IPS DF 19.7 (cell line): ENCODE measurements at regions not wholly inside any gene's neighbourhood (a gene's known extent, or its start where the extent isn't known, plus 50 kb on each side); places are given as distances from the start of the nearest gene placed in this dataset.

Experiments used
- DNase-seq: peaks from one replicate; pipeline ENCODE4 v3.0.0-alpha.2; 2013; ENCODE audit warnings: low read depth, low spot score

- DNase-seq = no peak
Measured at GRCh38 chr16:17861981-17862479, 391.3 kb upstream of the XYLT1 start.

GRCh38 chr16:17858061-17858460 is 387.3 kb upstream of the XYLT1 start:
- DNase-seq = no peak

- DNase-seq = no peak
Measured at GRCh38 chr16:17853958-17854357, 383.2 kb upstream of the XYLT1 start.

- DNase-seq = no peak
Measured at GRCh38 chr16:17852977-17853702, 382.4 kb upstream of the XYLT1 start.

GRCh38 chr16:17850581-17851250 is 380.0 kb upstream of the XYLT1 start:
- no peak for DNase-seq

GRCh38 chr16:17847234-17847795 is 376.6 kb upstream of the XYLT1 start:
- no peak for DNase-seq

- no peak for DNase-seq
Measured at GRCh38 chr16:17846030-17846429, 375.3 kb upstream of the XYLT1 start.

GRCh38 chr16:17845031-17845430 is 374.3 kb upstream of the XYLT1 start:
- DNase-seq = no peak

GRCh38 chr16:17843905-17844304 is 373.1 kb upstream of the XYLT1 start:
- DNase-seq = no peak

- DNase-seq = no peak
Measured at GRCh38 chr16:17839907-17840306, 369.1 kb upstream of the XYLT1 start.

- DNase-seq = no peak
Measured at GRCh38 chr16:17839272-17839671, 368.5 kb upstream of the XYLT1 start.

GRCh38 chr16:17836868-17837602 is 366.3 kb upstream of the XYLT1 start:
- DNase-seq = peak; percentile 94

GRCh38 chr16:17835118-17835876 is 364.5 kb upstream of the XYLT1 start:
- DNase-seq = no peak

GRCh38 chr16:17832738-17833137 is 362.0 kb upstream of the XYLT1 start:
- DNase-seq = no peak

- no peak for DNase-seq
Measured at GRCh38 chr16:17831330-17831729, 360.6 kb upstream of the XYLT1 start.

GRCh38 chr16:17830651-17831050 is 359.9 kb upstream of the XYLT1 start:
- no peak for DNase-seq

GRCh38 chr16:17829811-17830210 is 359.1 kb upstream of the XYLT1 start:
- no peak for DNase-seq

GRCh38 chr16:17828012-17828411 is 357.3 kb upstream of the XYLT1 start:
- no peak for DNase-seq

GRCh38 chr16:17827313-17827712 is 356.6 kb upstream of the XYLT1 start:
- DNase-seq = no peak

- DNase-seq = no peak
Measured at GRCh38 chr16:17817943-17818342, 347.2 kb upstream of the XYLT1 start.

GRCh38 chr16:17817260-17817659 is 346.5 kb upstream of the XYLT1 start:
- DNase-seq = no peak
